Lower lobe of right lung (tissue), 2 donors: ENCODE measurements at regions not wholly inside any gene's neighbourhood (a gene's known extent, or its start where the extent isn't known, plus 50 kb on each side); places are given as distances from the start of the nearest gene placed in this dataset.

Experiments
- ATAC-seq, 2 donors: fragments of 200-7000 bp; cut with Tn5 transposase; one replicate each; pipeline ENCODE4 v1.9.1; 2020 to 2022; ENCODE audit warnings: mild to moderate bottlenecking in 2 of 2, moderate library complexity in 2 of 2
- DNase-seq: peaks from one replicate; pipeline ENCODE4 v3.0.0-alpha.2; 2020
- H3K27ac ChIP-seq: fragments of 200-600 bp; one replicate; pipeline ENCODE4 v1.8.0; 2022
- H3K27me3 ChIP-seq: fragments of 200-600 bp; one replicate; pipeline ENCODE4 v1.8.0; 2022; ENCODE audit warnings: low read depth
- H3K36me3 ChIP-seq: fragments of 200-600 bp; one replicate; pipeline ENCODE4 v1.8.0; 2022; ENCODE audit warnings: mild to moderate bottlenecking
- H3K4me1 ChIP-seq: fragments of 200-600 bp; one replicate; pipeline ENCODE4 v1.8.0; 2022
- H3K4me3 ChIP-seq: fragments of 200-600 bp; one replicate; pipeline ENCODE4 v1.8.0; 2022; ENCODE audit warnings: mild to moderate bottlenecking
- H3K9me3 ChIP-seq: fragments of 200-600 bp; one replicate; pipeline ENCODE4 v1.8.0; 2022
- intact Hi-C: fragments of 100-400 bp; cut with DNase I; formaldehyde crosslinking; loops from one replicate; pipeline ENCODE4 v1.11.0; 2022
- TF ChIP-seq, protein P1 (sequence below): fragments of 200-600 bp; IDR thresholded peaks from one replicate; pipeline ENCODE4 v1.8.0; 2022; ENCODE audit warnings: antibody characterized with exemption, mild to moderate bottlenecking
- donor health status: DM: no; HTN: yes; CAD: no; lungs with severe emphysema.

DNA sequence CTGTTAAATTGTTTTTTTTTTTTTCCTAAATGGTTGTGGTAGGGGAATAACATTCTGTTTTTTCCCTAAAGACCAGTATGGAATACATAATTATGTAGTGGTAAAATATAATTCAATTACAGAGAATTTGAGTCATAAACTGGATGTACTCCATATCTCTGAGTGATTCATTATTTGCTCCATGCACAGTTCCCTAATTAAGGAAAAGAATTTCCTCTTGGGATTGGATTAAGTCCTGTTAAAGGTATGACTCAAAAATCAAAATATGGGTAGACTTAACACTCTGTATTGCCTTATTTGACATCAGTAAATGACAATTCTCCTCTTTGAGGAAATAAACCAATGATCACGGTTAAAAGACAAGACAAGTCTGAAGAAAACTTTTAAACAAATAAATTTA lies 78.0 kb upstream of the KCNH8 start:
- H3K27ac ChIP-seq = no peak overlapping the region
- H3K36me3 ChIP-seq = no peaks in the 10 kb centered on the region
- H3K27me3 ChIP-seq = no peaks in the 10 kb centered on the region
- ATAC-seq (no peak), DNase-seq (no peak)
- TF ChIP-seq, protein P1, sequence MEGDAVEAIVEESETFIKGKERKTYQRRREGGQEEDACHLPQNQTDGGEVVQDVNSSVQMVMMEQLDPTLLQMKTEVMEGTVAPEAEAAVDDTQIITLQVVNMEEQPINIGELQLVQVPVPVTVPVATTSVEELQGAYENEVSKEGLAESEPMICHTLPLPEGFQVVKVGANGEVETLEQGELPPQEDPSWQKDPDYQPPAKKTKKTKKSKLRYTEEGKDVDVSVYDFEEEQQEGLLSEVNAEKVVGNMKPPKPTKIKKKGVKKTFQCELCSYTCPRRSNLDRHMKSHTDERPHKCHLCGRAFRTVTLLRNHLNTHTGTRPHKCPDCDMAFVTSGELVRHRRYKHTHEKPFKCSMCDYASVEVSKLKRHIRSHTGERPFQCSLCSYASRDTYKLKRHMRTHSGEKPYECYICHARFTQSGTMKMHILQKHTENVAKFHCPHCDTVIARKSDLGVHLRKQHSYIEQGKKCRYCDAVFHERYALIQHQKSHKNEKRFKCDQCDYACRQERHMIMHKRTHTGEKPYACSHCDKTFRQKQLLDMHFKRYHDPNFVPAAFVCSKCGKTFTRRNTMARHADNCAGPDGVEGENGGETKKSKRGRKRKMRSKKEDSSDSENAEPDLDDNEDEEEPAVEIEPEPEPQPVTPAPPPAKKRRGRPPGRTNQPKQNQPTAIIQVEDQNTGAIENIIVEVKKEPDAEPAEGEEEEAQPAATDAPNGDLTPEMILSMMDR = no peak
- no peaks in the 10 kb centered on the region for H3K4me1 ChIP-seq
- intact Hi-C loops = no loop called here
- H3K4me3 ChIP-seq = no peak overlapping the region
- H3K9me3 ChIP-seq = no peaks in the 10 kb centered on the region

DNA sequence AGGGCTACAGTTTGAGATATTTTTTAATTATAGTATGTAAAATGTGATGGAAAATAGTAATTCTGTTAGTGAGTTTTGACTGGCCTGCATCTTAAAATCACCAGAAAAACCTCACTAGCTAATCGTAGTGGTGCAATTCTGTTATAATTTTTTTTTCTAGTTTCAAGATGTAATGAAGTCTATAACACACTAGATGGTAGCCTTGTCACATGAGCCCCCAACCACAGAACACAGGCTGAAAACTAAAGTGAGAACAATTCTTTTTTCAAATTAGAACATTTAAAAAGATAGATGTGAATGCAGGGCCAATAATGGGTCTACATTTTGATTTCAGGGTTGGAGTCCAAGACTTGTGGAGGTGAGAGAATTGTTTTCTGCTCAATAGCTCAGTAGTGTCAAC lies 83.3 kb upstream of the KCNH8 start:
- Histone ChIP-seq H3K9me3 (no peaks in the 10 kb centered on the region), H3K4me1 (no peaks in the 10 kb centered on the region), H3K27ac (no peak overlapping the region), H3K4me3 (no peak overlapping the region), H3K36me3 (no peaks in the 10 kb centered on the region), H3K27me3 (no peaks in the 10 kb centered on the region)
- ATAC-seq = no peak
- no peak for DNase-seq
- intact Hi-C loops = no loop called here
- TF ChIP-seq, protein P1 = no peak

DNA sequence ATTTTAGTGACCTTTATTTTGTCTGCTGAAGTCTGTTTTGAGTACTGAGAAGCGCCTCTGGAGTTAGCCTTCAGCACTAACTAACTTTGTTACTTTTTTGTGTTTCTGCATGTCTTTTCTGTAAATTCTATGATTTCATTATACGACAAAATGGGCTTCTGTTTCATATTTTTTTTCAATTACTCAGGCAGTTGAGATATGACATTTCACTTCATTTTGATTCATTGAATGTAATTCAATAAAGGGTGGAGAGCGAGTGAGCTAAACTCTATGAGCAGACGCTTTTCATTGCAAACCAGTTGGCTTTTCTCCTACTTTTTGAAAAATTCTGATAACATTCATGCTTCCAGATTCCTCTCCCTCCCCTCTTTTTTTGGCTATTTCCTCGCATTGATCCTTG lies 84.4 kb upstream of the KCNH8 start:
- TF ChIP-seq, protein P1 = no peak
- DNase-seq (no peak), ATAC-seq (no peak)
- Histone ChIP-seq H3K4me3 (no peak overlapping the region), H3K36me3 (no peaks in the 10 kb centered on the region), H3K9me3 (no peaks in the 10 kb centered on the region), H3K27me3 (no peaks in the 10 kb centered on the region), H3K4me1 (no peaks in the 10 kb centered on the region), H3K27ac (no peak overlapping the region)
- intact Hi-C loops = no loop called here

DNA sequence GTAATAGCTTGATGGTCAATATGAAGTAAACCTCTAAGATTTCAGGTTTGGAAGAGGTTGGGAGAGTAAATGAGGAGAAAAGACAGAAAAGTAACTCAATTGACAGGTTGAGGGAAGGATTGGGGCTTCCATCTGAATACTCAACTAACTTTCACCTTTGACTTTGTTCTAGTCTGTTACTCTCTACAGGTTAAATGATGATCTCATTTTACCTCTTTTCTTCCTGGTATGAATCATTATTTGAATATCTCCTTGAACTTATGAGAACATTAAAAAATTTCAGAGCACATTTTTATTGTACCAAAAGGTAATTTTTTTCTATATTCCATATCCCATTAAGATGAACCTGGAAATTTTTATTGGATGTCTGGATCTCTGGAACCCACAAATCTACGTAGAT lies 87.9 kb upstream of the KCNH8 start:
- Histone ChIP-seq H3K4me3 (no peak overlapping the region), H3K36me3 (no peaks in the 10 kb centered on the region), H3K4me1 (no peaks in the 10 kb centered on the region), H3K27ac (no peak overlapping the region), H3K27me3 (no peaks in the 10 kb centered on the region), H3K9me3 (no peaks in the 10 kb centered on the region)
- TF ChIP-seq, protein P1 = no peak
- intact Hi-C loops = no loop called here
- DNase-seq = no peak
- no peak for ATAC-seq

DNA sequence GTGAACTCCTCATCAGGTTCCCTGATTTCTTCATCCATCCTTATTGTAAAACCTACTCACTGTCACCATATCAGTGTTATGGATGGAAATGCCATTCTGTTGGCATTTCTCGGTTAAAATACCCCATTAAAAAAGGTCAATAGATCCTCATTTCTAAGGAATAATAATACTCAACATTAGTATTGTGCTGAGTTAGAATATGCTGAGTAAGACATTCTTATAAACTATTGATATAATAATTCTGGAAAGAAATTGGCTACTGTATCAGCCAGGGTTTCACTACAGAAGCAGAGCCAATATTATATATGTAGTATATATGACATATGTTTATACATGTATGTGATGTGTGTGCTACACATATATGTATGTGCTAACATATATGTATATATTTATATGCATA lies 95.4 kb upstream of the KCNH8 start:
- Histone ChIP-seq H3K36me3 (no peaks in the 10 kb centered on the region), H3K4me1 (no peaks in the 10 kb centered on the region), H3K4me3 (no peak overlapping the region), H3K9me3 (no peaks in the 10 kb centered on the region), H3K27me3 (no peaks in the 10 kb centered on the region), H3K27ac (no peak overlapping the region)
- intact Hi-C loops = no loop called here
- ATAC-seq (no peak), DNase-seq (no peak)
- TF ChIP-seq, protein P1 = no peak

DNA sequence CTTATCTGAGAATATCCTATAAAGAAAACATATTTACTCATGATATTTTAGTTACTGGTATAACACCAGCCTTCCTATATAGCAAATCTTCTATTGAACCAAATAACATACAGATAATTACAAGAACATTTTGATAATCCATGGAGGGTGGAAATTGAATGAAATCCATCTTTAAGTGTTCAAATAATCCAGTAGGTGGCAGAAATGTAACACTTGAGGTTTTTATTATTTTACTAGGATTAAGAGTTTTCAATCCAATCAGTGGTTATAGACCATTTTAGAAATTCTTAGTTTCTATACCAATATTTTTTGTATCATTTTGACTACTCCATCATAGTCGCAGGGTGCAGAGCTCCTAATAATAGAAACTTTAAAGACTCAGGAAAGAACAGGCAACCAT lies 101.9 kb upstream of the KCNH8 start:
- H3K4me1 ChIP-seq = no peaks in the 10 kb centered on the region
- H3K36me3 ChIP-seq = no peaks in the 10 kb centered on the region
- no peaks in the 10 kb centered on the region for H3K27me3 ChIP-seq
- TF ChIP-seq, protein P1 = no peak
- H3K4me3 ChIP-seq = no peak overlapping the region
- H3K9me3 ChIP-seq = no peaks in the 10 kb centered on the region
- ATAC-seq (no peak), DNase-seq (no peak)
- intact Hi-C loops = no loop called here
- H3K27ac ChIP-seq = no peak overlapping the region
